C4-2B (cell line): ENCODE measurements at regions not wholly inside any gene's neighbourhood (a gene's known extent, or its start where the extent isn't known, plus 50 kb on each side); places are given as distances from the start of the nearest gene placed in this dataset.

ENCODE experiments used
- H3K27ac ChIP-seq: fragments of 450-650 bp; 2 replicates; pipeline ENCODE4 v1.5.1; 2017
- CTCF ChIP-seq: fragments of 450-650 bp; conservative IDR thresholded peaks from 2 replicates; pipeline ENCODE4 v1.5.1; 2017; ENCODE audit warnings: mild to moderate bottlenecking
- ZFX ChIP-seq: fragments of 450-650 bp; IDR thresholded peaks from 2 replicates; pipeline ENCODE4 v1.6.1; 2017

GRCh38 chr13:112246731-112247470 lies 129.3 kb upstream of the SPACA7 start:
- no peak for TF ChIP-seq CTCF
- no peak for TF ChIP-seq ZFX
- no peak overlapping the region for H3K27ac ChIP-seq

GRCh38 chr13:112247471-112248405 lies 128.4 kb upstream of the SPACA7 start:
- no peak overlapping the region for H3K27ac ChIP-seq
- TF ChIP-seq ZFX (no peak), CTCF (no peak)

GRCh38 chr13:112248406-112248760 lies 127.8 kb upstream of the SPACA7 start:
- H3K27ac ChIP-seq, result no peak overlapping the region
- no peak for TF ChIP-seq ZFX
- TF ChIP-seq CTCF, result no peak

GRCh38 chr13:112248862-112249592 lies 127.1 kb upstream of the SPACA7 start:
- no peak overlapping the region for H3K27ac ChIP-seq
- TF ChIP-seq ZFX (no peak), CTCF (no peak)

GRCh38 chr13:112249644-112250610 lies 126.2 kb upstream of the SPACA7 start:
- no peak for TF ChIP-seq ZFX
- no peak for TF ChIP-seq CTCF
- no peak overlapping the region for H3K27ac ChIP-seq

- TF ChIP-seq CTCF (no peak), ZFX (no peak)
Measured at GRCh38 chr13:112250788-112251445, 125.2 kb upstream of the SPACA7 start.

More at GRCh38 chr13:112250788-112251445, 125.2 kb upstream of the SPACA7 start:
- H3K27ac ChIP-seq, result no peak overlapping the region
